H9 (cell line): ENCODE measurements at regions not wholly inside any gene's neighbourhood (a gene's known extent, or its start where the extent isn't known, plus 50 kb on each side); places are given as distances from the start of the nearest gene placed in this dataset.

Experiments
- DNase-seq: peaks from one replicate; pipeline ENCODE4 v3.0.0-alpha.2; 2017
- H2AFZ ChIP-seq: one replicate; pipeline ENCODE4 v1.6.1; 2013; ENCODE audit warnings: mild to moderate bottlenecking, low read length, control low read depth, moderate library complexity
- H2AK5ac ChIP-seq: 2 replicates; pipeline ENCODE4 v1.6.1; 2013; ENCODE audit warnings: low read length, control low read depth, mixed read lengths; ENCODE audit not compliant: insufficient read length
- H2BK120ac ChIP-seq: one replicate; pipeline ENCODE4 v1.6.1; 2013; ENCODE audit warnings: low read depth, mild to moderate bottlenecking, low read length, control low read depth, inconsistent platforms; ENCODE audit not compliant: poor library complexity, severe bottlenecking
- H2BK12ac ChIP-seq: 2 replicates; pipeline ENCODE4 v1.6.1; 2013; ENCODE audit warnings: low read length, control low read depth, mixed read lengths, low read depth; ENCODE audit not compliant: insufficient read length
- H2BK15ac ChIP-seq: 2 replicates; pipeline ENCODE4 v1.6.1; 2013; ENCODE audit warnings: low read depth, low read length, control low read depth
- H2BK20ac ChIP-seq: one replicate; pipeline ENCODE4 v1.6.1; 2013; ENCODE audit warnings: low read depth, mild to moderate bottlenecking, low read length, control low read depth, inconsistent platforms; ENCODE audit not compliant: poor library complexity, severe bottlenecking
- H2BK5ac ChIP-seq: 2 replicates; pipeline ENCODE4 v1.6.1; 2013; ENCODE audit warnings: low read length, control low read depth, mixed read lengths; ENCODE audit not compliant: insufficient read length
- H3K14ac ChIP-seq: 2 replicates; pipeline ENCODE4 v1.6.1; 2013; ENCODE audit warnings: low read length, control low read depth; ENCODE audit not compliant: insufficient read depth
- H3K18ac ChIP-seq: 2 replicates; pipeline ENCODE4 v1.6.1; 2013; ENCODE audit warnings: low read depth, mild to moderate bottlenecking, mixed read lengths, low read length, control low read depth; ENCODE audit not compliant: insufficient read length
- H3K23ac ChIP-seq: 2 replicates; pipeline ENCODE4 v1.6.1; 2013; ENCODE audit warnings: low read length, control low read depth, mixed read lengths, low read depth; ENCODE audit not compliant: insufficient read length
- H3K23me2 ChIP-seq: 2 replicates; pipeline ENCODE4 v1.6.1; 2013; ENCODE audit warnings: low read depth, mild to moderate bottlenecking, mixed read lengths, low read length, control low read depth; ENCODE audit not compliant: insufficient read length, poor library complexity, severe bottlenecking
- H3K27ac ChIP-seq: 2 replicates; pipeline ENCODE4 v1.5.1; 2013; ENCODE audit warnings: low read length, control low read depth, mixed read lengths, low read depth; ENCODE audit not compliant: insufficient read length
- H3K27me3 ChIP-seq: 2 replicates; pipeline ENCODE4 v1.6.1; 2013; ENCODE audit warnings: low read length, control low read depth, inconsistent platforms; ENCODE audit not compliant: insufficient read depth
- H3K4ac ChIP-seq: 2 replicates; pipeline ENCODE4 v1.6.1; 2013; ENCODE audit warnings: low read depth, mild to moderate bottlenecking, control low read depth, inconsistent platforms, low read length, moderate library complexity
- H3K4me1 ChIP-seq: 2 replicates; pipeline ENCODE4 v1.6.1; 2013; ENCODE audit warnings: low read length, control low read depth, inconsistent platforms; ENCODE audit not compliant: insufficient read depth
- H3K4me2 ChIP-seq: 2 replicates; pipeline ENCODE4 v1.6.1; 2013; ENCODE audit warnings: low read length, control low read depth, mixed read lengths; ENCODE audit not compliant: insufficient read length, insufficient read depth
- H3K56ac ChIP-seq: 2 replicates; pipeline ENCODE4 v1.6.1; 2013; ENCODE audit warnings: low read depth, mild to moderate bottlenecking, mixed read lengths, low read length, control low read depth; ENCODE audit not compliant: insufficient read length
- H3K79me1 ChIP-seq: 2 replicates; pipeline ENCODE4 v1.6.1; 2013; ENCODE audit warnings: low read depth, mild to moderate bottlenecking, moderate library complexity, low read length, control low read depth, inconsistent platforms; ENCODE audit not compliant: insufficient read depth, poor library complexity, severe bottlenecking
- H3K79me2 ChIP-seq: 2 replicates; pipeline ENCODE4 v1.6.1; 2013; ENCODE audit warnings: low read length, control low read depth, inconsistent platforms; ENCODE audit not compliant: insufficient read depth
- H3K9ac ChIP-seq: 2 replicates; pipeline ENCODE4 v1.6.1; 2013; ENCODE audit warnings: low read length, control low read depth, mixed read lengths; ENCODE audit not compliant: insufficient read length; ENCODE audit errors: extremely low read depth
- H3K9me3 ChIP-seq: one replicate; pipeline ENCODE4 v1.6.1; 2013; ENCODE audit warnings: low read depth, low read length, inconsistent platforms; ENCODE audit not compliant: control insufficient read depth
- H3T11ph ChIP-seq: one replicate; pipeline ENCODE4 v1.6.1; 2013; ENCODE audit warnings: mild to moderate bottlenecking, low read length, control low read depth, inconsistent platforms
- H4K20me1 ChIP-seq: one replicate; pipeline ENCODE4 v1.6.1; 2013; ENCODE audit not compliant: control insufficient read depth, insufficient read length, insufficient read depth
- H4K5ac ChIP-seq: 2 replicates; pipeline ENCODE4 v1.6.1; 2013; ENCODE audit warnings: low read depth, mild to moderate bottlenecking, mixed read lengths, low read length, control low read depth; ENCODE audit not compliant: insufficient read length
- H4K8ac ChIP-seq: replicated peaks from 2 replicates; pipeline ENCODE4 v1.6.1; 2013; ENCODE audit warnings: low read length, control low read depth, mixed read lengths, low read depth; ENCODE audit not compliant: insufficient read length
- H4K91ac ChIP-seq: 2 replicates; pipeline ENCODE4 v1.6.1; 2013; ENCODE audit warnings: low read depth, mild to moderate bottlenecking, moderate library complexity, mixed read lengths, low read length, control low read depth; ENCODE audit not compliant: insufficient read length
- H3K27ac Mint-ChIP-seq, 3 experiments: 2 replicates in 2 of 3; 3 replicates in 1 of 3; pipeline ENCODE4 v1.8.0; 2020 to 2021; ENCODE audit warnings: mixed read lengths in 3 of 3, mild to moderate bottlenecking in 1 of 3, moderate library complexity in 1 of 3
- H3K27me3 Mint-ChIP-seq: 2 replicates; pipeline ENCODE4 v1.8.0; 2021; ENCODE audit warnings: low read depth, mild to moderate bottlenecking, moderate library complexity, mixed read lengths
- H3K36me3 Mint-ChIP-seq, 3 experiments: 2 replicates in 2 of 3; 3 replicates in 1 of 3; pipeline ENCODE4 v1.8.0; 2020 to 2021; ENCODE audit warnings: low read depth in 3 of 3, mixed read lengths in 3 of 3; ENCODE audit not compliant: insufficient read depth in 1 of 3
- H3K4me1 Mint-ChIP-seq, 2 experiments: 2 replicates each; pipeline ENCODE4 v1.8.0; 2020; ENCODE audit warnings: mixed read lengths in 2 of 2
- H3K4me3 Mint-ChIP-seq, 2 experiments: 2 replicates in 1 of 2; 3 replicates in 1 of 2; pipeline ENCODE4 v1.8.0; 2020 to 2021; ENCODE audit warnings: mild to moderate bottlenecking in 2 of 2, mixed read lengths in 2 of 2, moderate library complexity in 1 of 2
- H3K9me3 Mint-ChIP-seq, 2 experiments: 2 replicates in 1 of 2; 3 replicates in 1 of 2; pipeline ENCODE4 v1.8.0; 2020; ENCODE audit warnings: mild to moderate bottlenecking in 2 of 2, mixed read lengths in 2 of 2, moderate library complexity in 1 of 2
- CTCF ChIP-seq: fragments of 200-600 bp; sonication (generic); conservative IDR thresholded peaks from 3 replicates; pipeline ENCODE4 v1.8.0; 2021; ENCODE audit warnings: antibody characterized with exemption, mild to moderate bottlenecking
- WGBS: extraction: QIAGEN DNeasy Blood & Tissue Kit; methylation state at CpG from one replicate; pipeline ENCODE4 v1.1.7; 2013; ENCODE audit warnings: missing lambda C conversion rate, low lambda C conversion rate, mixed read lengths; ENCODE audit not compliant: insufficient read length; ENCODE audit errors: extremely low coverage; 5-methylcytosine and 5-hydroxymethylcytosine counted together

DNA sequence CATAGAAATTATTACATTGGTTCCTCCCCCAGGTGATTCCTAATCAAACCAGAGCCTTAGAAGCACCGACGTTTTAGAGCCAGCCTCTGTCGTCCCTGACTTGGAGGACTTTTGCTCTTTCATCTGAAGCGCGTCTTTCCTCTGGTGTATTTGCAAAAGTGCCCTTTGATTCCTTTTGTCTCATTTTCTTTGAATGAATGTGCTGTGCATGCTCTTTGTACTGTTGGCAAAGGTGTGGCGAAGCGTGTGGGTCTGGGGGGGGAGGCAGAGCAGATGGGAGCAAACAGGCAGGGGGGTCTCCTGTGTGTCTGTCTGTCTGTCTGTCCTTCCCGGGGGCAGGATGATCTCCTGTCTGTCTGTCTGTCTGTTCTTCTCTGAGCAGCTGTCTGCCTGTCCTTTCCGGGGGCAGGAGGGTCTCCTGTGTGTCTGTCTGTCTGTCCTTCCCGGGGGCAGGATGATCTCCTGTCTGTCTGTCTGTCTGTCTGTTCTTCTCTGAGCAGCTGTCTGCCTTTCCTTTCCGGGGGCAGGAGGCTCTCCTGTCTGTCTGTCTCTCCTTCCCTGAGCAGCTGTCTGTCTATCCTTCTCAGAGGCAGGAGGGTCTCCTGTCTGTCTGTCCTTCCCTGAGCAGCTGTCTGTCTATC is 205.5 kb upstream of the MYT1L start:
- Mint-ChIP-seq H3K27me3 (peaks cover 4% of the 10 kb centered on the region), H3K4me3 (no peak overlapping the region), H3K9me3 (peaks cover 0 to 2% of the 10 kb centered on the region in 2 experiments; a peak in 2 of 5 replicates), H3K36me3 (no peaks in the 10 kb centered on the region; a peak in 1 of 7 replicates), H3K4me1 (peaks cover 6 to 10% of the 10 kb centered on the region in 2 experiments), H3K27ac (peak overlapping the region; percentile 37 to 73 (median 58); a peak in 4 of 7 replicates)
- Histone ChIP-seq H3K4me2 (no peak overlapping the region), H3T11ph (no peak overlapping the region), H3K4ac (no peak overlapping the region; the same call in 1 of the 2 replicates), H3K23me2 (no peaks in the 10 kb centered on the region), H4K91ac (no peak overlapping the region), H2BK12ac (no peak overlapping the region), H2AFZ (no peak overlapping the region), H3K14ac (0 out of 2 replicates have a peak overlapping the region, but pooled peaks have one; percentile 45), H4K20me1 (no peaks in the 10 kb centered on the region), H3K79me2 (no peaks in the 10 kb centered on the region), H2BK20ac (no peak overlapping the region), H2BK5ac (no peak overlapping the region), H3K27ac (no peak overlapping the region), H3K23ac (no peak overlapping the region), H3K9ac (no peak overlapping the region), H4K8ac (no peak overlapping the region), H4K5ac (no peak overlapping the region), H3K79me1 (no peaks in the 10 kb centered on the region), H3K56ac (no peak overlapping the region), H3K9me3 (no peaks in the 10 kb centered on the region), H2BK15ac (no peak overlapping the region), H2BK120ac (no peak overlapping the region), H3K27me3 (no peaks in the 10 kb centered on the region), H2AK5ac (no peak overlapping the region), H3K4me1 (no peaks in the 10 kb centered on the region; the same call in 1 of the 2 replicates), H3K18ac (no peak overlapping the region)
- DNase-seq = no peak
- WGBS = no CpG with 5 or more reads among the region's 11 CpGs
- TF ChIP-seq CTCF = no peak
